Mesendoderm (in vitro differentiated cells): ENCODE measurements at regions not wholly inside any gene's neighbourhood (a gene's known extent, or its start where the extent isn't known, plus 50 kb on each side); places are given as distances from the start of the nearest gene placed in this dataset.
A peak's percentile ranks its signal among the peaks of the same experiment; 100 is the strongest.

ENCODE experiments used
- DNase-seq: peaks from one replicate; pipeline ENCODE4 v3.0.0; 2013
- H2AK5ac ChIP-seq: 2 replicates; pipeline ENCODE4 v1.6.1; 2013; ENCODE audit warnings: low read length, inconsistent platforms
- H2BK120ac ChIP-seq: 2 replicates; pipeline ENCODE4 v1.6.1; 2013; ENCODE audit warnings: low read depth, mild to moderate bottlenecking, low read length, moderate library complexity, mixed read lengths
- H2BK15ac ChIP-seq: replicated peaks from 2 replicates; pipeline ENCODE4 v1.6.1; 2013; ENCODE audit warnings: low read depth, mild to moderate bottlenecking, moderate library complexity
- H2BK5ac ChIP-seq: 2 replicates; pipeline ENCODE4 v1.6.1; 2013; ENCODE audit warnings: low read length, inconsistent platforms
- H3K18ac ChIP-seq: 2 replicates; pipeline ENCODE4 v1.6.1; 2013; ENCODE audit warnings: mild to moderate bottlenecking, low read length, mixed read lengths
- H3K23ac ChIP-seq: one replicate; pipeline ENCODE4 v1.6.1; 2013; ENCODE audit warnings: low read length
- H3K27ac ChIP-seq: 2 replicates; pipeline ENCODE4 v1.5.1; 2013; ENCODE audit warnings: low read depth, mild to moderate bottlenecking, inconsistent platforms, low read length, moderate library complexity
- H3K27me3 ChIP-seq: 2 replicates; pipeline ENCODE4 v1.6.1; 2013; ENCODE audit warnings: low read length, control low read depth, mild to moderate bottlenecking, inconsistent platforms; ENCODE audit not compliant: insufficient read depth, poor library complexity
- H3K36me3 ChIP-seq: 2 replicates; pipeline ENCODE4 v1.6.1; 2013; ENCODE audit warnings: low read length, inconsistent platforms; ENCODE audit not compliant: control insufficient read depth, insufficient read depth
- H3K4ac ChIP-seq: one replicate; pipeline ENCODE4 v1.6.1; 2013; ENCODE audit warnings: low read depth, mild to moderate bottlenecking, low read length, moderate library complexity
- H3K4me1 ChIP-seq: 2 replicates; pipeline ENCODE4 v1.6.1; 2013; ENCODE audit warnings: low read depth, low read length, inconsistent platforms; ENCODE audit not compliant: control insufficient read depth
- H3K4me2 ChIP-seq: 2 replicates; pipeline ENCODE4 v1.6.1; 2013; ENCODE audit warnings: low read length
- H3K4me3 ChIP-seq: 2 replicates; pipeline ENCODE4 v1.5.1; 2013; ENCODE audit warnings: mild to moderate bottlenecking, low read length
- H3K56ac ChIP-seq: one replicate; pipeline ENCODE4 v1.6.1; 2013; ENCODE audit warnings: low read length
- H3K79me1 ChIP-seq: 2 replicates; pipeline ENCODE4 v1.6.1; 2013; ENCODE audit warnings: low read length, inconsistent platforms
- H3K79me2 ChIP-seq: 2 replicates; pipeline ENCODE4 v1.6.1; 2013; ENCODE audit warnings: mild to moderate bottlenecking, low read length; ENCODE audit not compliant: control insufficient read depth, insufficient read depth
- H3K9ac ChIP-seq: 2 replicates; pipeline ENCODE4 v1.6.1; 2013; ENCODE audit warnings: low read length, inconsistent platforms
- H4K5ac ChIP-seq: one replicate; pipeline ENCODE4 v1.6.1; 2013; ENCODE audit warnings: low read length
- H4K8ac ChIP-seq: one replicate; pipeline ENCODE4 v1.6.1; 2013; ENCODE audit warnings: low read depth, mild to moderate bottlenecking, control low read depth, low read length, moderate library complexity
- WGBS: extraction: QIAGEN DNeasy Blood & Tissue Kit; methylation state at CpG from one replicate; pipeline ENCODE4 v1.1.7; 2013; ENCODE audit warnings: low lambda C conversion rate, missing lambda C conversion rate; ENCODE audit not compliant: insufficient coverage; ENCODE audit errors: extremely low coverage; 5-methylcytosine and 5-hydroxymethylcytosine counted together

- no peak overlapping the region for H3K4me3 ChIP-seq
- H2BK5ac ChIP-seq, result no peak overlapping the region
- H3K56ac ChIP-seq, result no peak overlapping the region
- no peak overlapping the region for H3K4ac ChIP-seq
- H3K27ac ChIP-seq, result no peak overlapping the region
- no peaks in the 10 kb centered on the region for H3K79me2 ChIP-seq
- no peak overlapping the region for H3K18ac ChIP-seq
- no peak overlapping the region for H3K23ac ChIP-seq
- no peak overlapping the region for H4K8ac ChIP-seq
- no peak overlapping the region for H4K5ac ChIP-seq
- no peaks in the 10 kb centered on the region for H3K27me3 ChIP-seq
- DNase-seq, result no peak
- no peak overlapping the region for H2BK120ac ChIP-seq
- no peak overlapping the region for H3K9ac ChIP-seq
- no peak overlapping the region for H2BK15ac ChIP-seq
- H3K36me3 ChIP-seq, result no peaks in the 10 kb centered on the region
- no CpG with 5 or more reads among the region's 3 CpGs for WGBS
- no peaks in the 10 kb centered on the region for H3K4me1 ChIP-seq
- H3K79me1 ChIP-seq, result no peaks in the 10 kb centered on the region
- no peak overlapping the region for H3K4me2 ChIP-seq
- H2AK5ac ChIP-seq, result no peak overlapping the region
Observed at GRCh38 chr5:145511351-145511750, 323.8 kb downstream of the PRELID2 start.

GRCh38 chr5:145510769-145511168 lies 324.4 kb downstream of the PRELID2 start:
- Histone ChIP-seq H3K27ac (no peak overlapping the region), H2BK120ac (no peak overlapping the region), H4K5ac (no peak overlapping the region), H3K36me3 (no peaks in the 10 kb centered on the region), H3K27me3 (no peaks in the 10 kb centered on the region), H3K79me2 (no peaks in the 10 kb centered on the region), H3K23ac (no peak overlapping the region), H3K4me2 (no peak overlapping the region), H3K9ac (no peak overlapping the region), H2BK5ac (no peak overlapping the region), H3K56ac (no peak overlapping the region), H3K4me3 (no peak overlapping the region), H2AK5ac (no peak overlapping the region), H2BK15ac (no peak overlapping the region), H3K79me1 (no peaks in the 10 kb centered on the region), H4K8ac (no peak overlapping the region), H3K4ac (no peak overlapping the region), H3K18ac (no peak overlapping the region), H3K4me1 (no peaks in the 10 kb centered on the region)
- no peak for DNase-seq
- WGBS, result no CpG with 5 or more reads among the region's 2 CpGs

- Histone ChIP-seq H3K18ac (no peak overlapping the region), H2BK5ac (no peak overlapping the region), H3K9ac (no peak overlapping the region), H3K56ac (no peak overlapping the region), H3K4ac (no peak overlapping the region), H2BK120ac (no peak overlapping the region), H3K36me3 (no peaks in the 10 kb centered on the region), H3K23ac (no peak overlapping the region), H4K8ac (no peak overlapping the region), H3K79me1 (no peaks in the 10 kb centered on the region), H2AK5ac (no peak overlapping the region), H3K27me3 (no peaks in the 10 kb centered on the region), H3K4me2 (no peak overlapping the region), H3K4me3 (no peak overlapping the region), H3K27ac (no peak overlapping the region), H4K5ac (no peak overlapping the region), H2BK15ac (no peak overlapping the region), H3K79me2 (no peaks in the 10 kb centered on the region), H3K4me1 (no peaks in the 10 kb centered on the region)
- no peak for DNase-seq
- WGBS, result no CpG with 5 or more reads among the region's 1 CpG
Observed at GRCh38 chr5:145510324-145510723, 324.8 kb downstream of the PRELID2 start.

GRCh38 chr5:145509336-145510136 lies 325.6 kb downstream of the PRELID2 start:
- H3K4me1 ChIP-seq, result no peaks in the 10 kb centered on the region
- H3K36me3 ChIP-seq, result no peaks in the 10 kb centered on the region
- no peak overlapping the region for H3K27ac ChIP-seq
- no peak overlapping the region for H3K4me2 ChIP-seq
- no peak overlapping the region for H3K9ac ChIP-seq
- H2AK5ac ChIP-seq, result no peak overlapping the region
- H4K8ac ChIP-seq, result no peak overlapping the region
- H3K79me1 ChIP-seq, result no peaks in the 10 kb centered on the region
- no peak overlapping the region for H4K5ac ChIP-seq
- no peak overlapping the region for H2BK120ac ChIP-seq
- no peak overlapping the region for H2BK15ac ChIP-seq
- no CpG with 5 or more reads among the region's 2 CpGs for WGBS
- no peaks in the 10 kb centered on the region for H3K79me2 ChIP-seq
- H3K56ac ChIP-seq, result no peak overlapping the region
- H3K27me3 ChIP-seq, result no peaks in the 10 kb centered on the region
- H3K4me3 ChIP-seq, result no peak overlapping the region
- H3K18ac ChIP-seq, result no peak overlapping the region
- H2BK5ac ChIP-seq, result no peak overlapping the region
- no peak overlapping the region for H3K4ac ChIP-seq
- no peak for DNase-seq
- no peak overlapping the region for H3K23ac ChIP-seq

- H2AK5ac ChIP-seq, result no peak overlapping the region
- H3K79me2 ChIP-seq, result no peaks in the 10 kb centered on the region
- peak overlapping the region; percentile 18 for H3K18ac ChIP-seq
- no peak overlapping the region for H3K27ac ChIP-seq
- no CpG with 5 or more reads among the region's 3 CpGs for WGBS
- no peak overlapping the region for H3K4ac ChIP-seq
- no peaks in the 10 kb centered on the region for H3K27me3 ChIP-seq
- no peak overlapping the region for H3K4me3 ChIP-seq
- H3K36me3 ChIP-seq, result no peaks in the 10 kb centered on the region
- DNase-seq, result peak; percentile 21
- H2BK120ac ChIP-seq, result no peak overlapping the region
- no peak overlapping the region for H4K5ac ChIP-seq
- no peak overlapping the region for H2BK5ac ChIP-seq
- H3K9ac ChIP-seq, result no peak overlapping the region
- H3K23ac ChIP-seq, result no peak overlapping the region
- no peak overlapping the region for H3K4me2 ChIP-seq
- H3K56ac ChIP-seq, result no peak overlapping the region
- H2BK15ac ChIP-seq, result no peak overlapping the region
- no peaks in the 10 kb centered on the region for H3K4me1 ChIP-seq
- H3K79me1 ChIP-seq, result no peaks in the 10 kb centered on the region
- H4K8ac ChIP-seq, result no peak overlapping the region
Observed at GRCh38 chr5:145506185-145506850, 328.8 kb downstream of the PRELID2 start.
